Stimulated activated CD4-positive, alpha-beta T cell treated with anti-CD3 and anti-CD28 coated beads, TNF-alpha, amount 100 ng/mL, for 48 hours (primary cell): ENCODE measurements at regions not wholly inside any gene's neighbourhood (a gene's known extent, or its start where the extent isn't known, plus 50 kb on each side); places are given as distances from the start of the nearest gene placed in this dataset.
"Not testable (repeated sequence)": the region's sequence is repeated elsewhere in the genome, so short reads cannot be mapped to it uniquely, and the experiment has no call there.

Experiments used
- DNase-seq, 3 donors: peaks; one replicate each; pipeline ENCODE4 v3.0.0-alpha.2; 2020; ENCODE audit warnings: low read depth in 3 of 3

- no peak for DNase-seq
These were observed 842.6 kb upstream of the ACO1 start for GRCh38 chr9:31541721-31542281.

GRCh38 chr9:31542384-31543055 lies 841.9 kb upstream of the ACO1 start:
- DNase-seq, result peak in 1 of 3 donors; percentile 9

- no peak for DNase-seq
These were observed 829.5 kb upstream of the ACO1 start for GRCh38 chr9:31554941-31555340.

GRCh38 chr9:31556667-31557463 lies 827.6 kb upstream of the ACO1 start:
- DNase-seq, result no peak

- not testable (repeated sequence) for DNase-seq
These were observed 812.3 kb upstream of the ACO1 start for GRCh38 chr9:31572190-31572589.

- DNase-seq, result no peak
These were observed 810.9 kb upstream of the ACO1 start for GRCh38 chr9:31573561-31573960.

- no peak for DNase-seq
These were observed 810.3 kb upstream of the ACO1 start for GRCh38 chr9:31574006-31574765.

- no peak for DNase-seq
These were observed 802.4 kb upstream of the ACO1 start for GRCh38 chr9:31582071-31582470.

- DNase-seq, result no peak
These were observed 801.9 kb upstream of the ACO1 start for GRCh38 chr9:31582561-31582960.

GRCh38 chr9:31585158-31585557 lies 799.3 kb upstream of the ACO1 start:
- no peak for DNase-seq

- DNase-seq, result no peak
These were observed 797.3 kb upstream of the ACO1 start for GRCh38 chr9:31587146-31587545.

GRCh38 chr9:31588006-31588405 lies 796.4 kb upstream of the ACO1 start:
- no peak for DNase-seq

- DNase-seq, result no peak
These were observed 795.7 kb upstream of the ACO1 start for GRCh38 chr9:31588756-31589155.

GRCh38 chr9:31590091-31590490 lies 794.4 kb upstream of the ACO1 start:
- no peak for DNase-seq

GRCh38 chr9:31597086-31597485 lies 787.4 kb upstream of the ACO1 start:
- DNase-seq, result not testable (repeated sequence)

- no peak for DNase-seq
These were observed 786.5 kb upstream of the ACO1 start for GRCh38 chr9:31597977-31598376.

GRCh38 chr9:31601666-31602065 lies 782.8 kb upstream of the ACO1 start:
- DNase-seq, result no peak

GRCh38 chr9:31604531-31604930 lies 779.9 kb upstream of the ACO1 start:
- no peak for DNase-seq

GRCh38 chr9:31605164-31605563 lies 779.3 kb upstream of the ACO1 start:
- no peak for DNase-seq

GRCh38 chr9:31606678-31607077 lies 777.8 kb upstream of the ACO1 start:
- no peak for DNase-seq

- no peak for DNase-seq
These were observed 776.0 kb upstream of the ACO1 start for GRCh38 chr9:31608416-31608815.

GRCh38 chr9:31608881-31609280 lies 775.6 kb upstream of the ACO1 start:
- DNase-seq, result no peak
